ENCODE measurements at regions not wholly inside any gene's neighbourhood (a gene's known extent, or its start where the extent isn't known, plus 50 kb on each side); places are given as distances from the start of the nearest gene placed in this dataset.

DNA sequence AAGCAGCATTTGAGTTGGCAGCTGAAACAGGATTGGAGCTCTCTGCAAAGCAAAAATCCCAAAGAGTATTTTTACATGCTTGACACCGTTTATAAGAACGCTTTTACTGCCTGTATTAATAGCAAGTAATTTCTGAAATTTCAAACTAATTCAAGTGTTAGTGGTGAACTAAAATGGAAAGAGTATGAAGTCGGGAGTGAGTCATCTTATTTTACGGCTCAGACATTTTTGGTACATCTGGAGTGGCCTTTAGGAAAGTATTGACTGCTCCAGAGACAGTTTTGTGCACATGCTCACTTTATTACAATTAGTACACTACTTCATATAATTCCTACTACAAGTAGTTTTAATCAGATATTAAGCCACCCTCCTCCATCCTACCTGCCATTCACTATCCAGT, 167.4 kb downstream of the SLITRK6 start:
- no peak for DNase-seq (ENCODE audit: low read depth in 6 of 9, low spot score in 9 of 9)
- Histone ChIP-seq H3K27ac (ENCODE audit: low read depth in 1 of 2, low read length in 1 of 2) (no peak overlapping the region), H3K27me3 (ENCODE audit: control insufficient read depth in 2 of 2, insufficient read depth in 1 of 2, low read length in 1 of 2) (no peaks in the 10 kb centered on the region), H3K4me1 (ENCODE audit: control insufficient read depth in 2 of 2, insufficient read depth in 2 of 2, low read length in 2 of 2) (no peaks in the 10 kb centered on the region), H3K4me3 (ENCODE audit: low read length in 2 of 2) (no peak overlapping the region), H3K9me3 (ENCODE audit: control insufficient read depth in 2 of 2, insufficient read depth in 1 of 2, low read length in 1 of 2) (no peaks in the 10 kb centered on the region), H3K36me3 (ENCODE audit: control insufficient read depth in 2 of 2, insufficient read depth in 2 of 2, low read length in 1 of 2) (no peaks in the 10 kb centered on the region)
- 97% methylated on average over 4 of the region's 4 CpGs for whole genome bisulfite sequencing

DNA sequence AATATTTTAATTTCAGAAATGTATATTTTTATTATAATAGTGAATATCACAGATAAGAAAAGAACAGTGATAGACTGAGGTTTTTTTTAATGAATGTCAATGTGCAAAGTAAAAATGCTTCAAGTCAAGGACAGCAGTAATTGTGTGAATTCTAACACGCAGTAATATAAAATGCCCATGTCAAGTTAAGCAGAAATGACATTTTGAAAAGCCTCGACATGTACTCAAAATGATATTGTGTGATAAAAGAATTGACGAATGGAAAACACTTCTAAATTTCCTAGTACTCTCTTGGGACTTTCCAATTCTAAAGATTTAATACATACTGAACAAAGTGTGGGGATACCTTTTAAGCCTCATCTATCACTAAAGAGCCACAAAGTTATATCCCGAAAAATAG, 172.6 kb downstream of the SLITRK6 start:
- H3K9me3 ChIP-seq (ENCODE audit: control insufficient read depth in 2 of 2, insufficient read depth in 1 of 2, low read length in 1 of 2) = no peaks in the 10 kb centered on the region
- H3K27ac ChIP-seq (ENCODE audit: low read depth in 1 of 2, low read length in 1 of 2) = no peak overlapping the region
- DNase-seq (ENCODE audit: low read depth in 6 of 9, low spot score in 9 of 9) = no peak
- no peaks in the 10 kb centered on the region for H3K4me1 ChIP-seq (ENCODE audit: control insufficient read depth in 2 of 2, insufficient read depth in 2 of 2, low read length in 2 of 2)
- H3K27me3 ChIP-seq (ENCODE audit: control insufficient read depth in 2 of 2, insufficient read depth in 1 of 2, low read length in 1 of 2) = no peaks in the 10 kb centered on the region
- no peak overlapping the region for H3K4me3 ChIP-seq (ENCODE audit: low read length in 2 of 2)
- H3K36me3 ChIP-seq (ENCODE audit: control insufficient read depth in 2 of 2, insufficient read depth in 2 of 2, low read length in 1 of 2) = no peaks in the 10 kb centered on the region
- WGBS = 96% methylated on average over 4 of the region's 4 CpGs

DNA sequence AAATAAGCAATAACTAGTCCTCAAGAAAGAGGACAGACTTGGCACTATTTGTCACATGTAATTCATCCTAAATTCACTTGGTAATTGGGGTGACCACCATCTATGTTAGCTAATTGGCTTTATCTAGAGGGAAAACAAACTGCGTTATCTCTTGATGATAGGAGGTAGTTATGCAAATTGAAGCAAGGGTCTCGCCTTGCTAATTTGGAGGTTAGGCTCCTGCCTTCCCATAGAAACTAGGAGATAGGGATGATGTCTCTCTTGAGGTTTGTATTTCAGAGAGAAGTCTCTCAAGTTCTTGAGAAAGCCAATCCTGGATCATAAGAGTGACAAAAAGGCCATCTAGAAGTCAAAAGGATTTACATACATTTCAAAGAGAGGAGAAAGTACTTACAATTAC, 179.9 kb downstream of the SLITRK6 start:
- Histone ChIP-seq H3K27me3 (ENCODE audit: control insufficient read depth in 2 of 2, insufficient read depth in 1 of 2, low read length in 1 of 2) (no peaks in the 10 kb centered on the region), H3K4me1 (ENCODE audit: control insufficient read depth in 2 of 2, insufficient read depth in 2 of 2, low read length in 2 of 2) (no peaks in the 10 kb centered on the region), H3K9me3 (ENCODE audit: control insufficient read depth in 2 of 2, insufficient read depth in 1 of 2, low read length in 1 of 2) (no peaks in the 10 kb centered on the region), H3K4me3 (ENCODE audit: low read length in 2 of 2) (no peak overlapping the region), H3K27ac (ENCODE audit: low read depth in 1 of 2, low read length in 1 of 2) (no peak overlapping the region), H3K36me3 (ENCODE audit: control insufficient read depth in 2 of 2, insufficient read depth in 2 of 2, low read length in 1 of 2) (no peaks in the 10 kb centered on the region)
- DNase-seq (ENCODE audit: low read depth in 6 of 9, low spot score in 9 of 9) = no peak
- 95% methylated on average over 2 of the region's 2 CpGs for WGBS

DNA sequence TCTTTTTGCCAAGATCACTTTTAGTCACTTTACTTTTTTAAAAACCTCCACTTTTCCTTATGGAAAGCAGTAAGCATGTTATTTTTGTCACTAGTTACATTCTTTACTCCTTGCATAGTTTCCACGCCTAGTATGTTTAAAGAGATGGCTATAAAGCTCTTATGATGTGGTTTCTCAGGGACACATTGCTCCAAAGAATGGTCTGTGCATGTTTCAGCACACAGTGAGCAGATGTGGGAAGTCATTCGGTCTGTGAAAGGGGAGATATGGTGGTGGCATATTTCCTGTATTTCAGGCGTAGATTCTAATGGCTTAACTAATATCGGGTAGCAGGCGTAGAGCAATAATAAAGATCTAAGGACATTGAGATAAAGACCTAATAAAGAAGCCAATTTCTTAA, 180.7 kb downstream of the SLITRK6 start:
- Histone ChIP-seq H3K4me1 (ENCODE audit: control insufficient read depth in 2 of 2, insufficient read depth in 2 of 2, low read length in 2 of 2) (no peaks in the 10 kb centered on the region), H3K27ac (ENCODE audit: low read depth in 1 of 2, low read length in 1 of 2) (no peak overlapping the region), H3K4me3 (ENCODE audit: low read length in 2 of 2) (no peak overlapping the region), H3K27me3 (ENCODE audit: control insufficient read depth in 2 of 2, insufficient read depth in 1 of 2, low read length in 1 of 2) (no peaks in the 10 kb centered on the region), H3K36me3 (ENCODE audit: control insufficient read depth in 2 of 2, insufficient read depth in 2 of 2, low read length in 1 of 2) (no peaks in the 10 kb centered on the region), H3K9me3 (ENCODE audit: control insufficient read depth in 2 of 2, insufficient read depth in 1 of 2, low read length in 1 of 2) (no peaks in the 10 kb centered on the region)
- DNase-seq (ENCODE audit: low read depth in 6 of 9, low spot score in 9 of 9) = no peak
- 41% methylated on average over 5 of the region's 5 CpGs for WGBS

DNA sequence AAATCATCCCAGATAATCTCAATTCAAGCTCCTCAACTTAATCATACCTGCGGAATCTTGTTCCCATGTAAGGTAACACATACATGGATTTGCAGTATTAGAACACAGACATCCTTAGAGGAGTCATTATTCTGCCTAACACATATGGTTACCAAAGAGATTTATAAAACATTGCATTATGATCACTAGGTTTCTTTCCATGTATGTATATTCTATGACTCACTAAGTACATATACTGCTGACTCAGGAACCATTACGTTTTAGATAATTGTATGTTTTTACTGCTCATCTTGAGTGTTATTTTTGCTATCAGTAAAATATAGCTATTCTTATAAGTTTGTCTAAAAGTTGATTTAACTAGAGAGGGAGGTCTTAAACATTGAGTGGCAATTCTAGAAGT, 182.9 kb downstream of the SLITRK6 start:
- no peaks in the 10 kb centered on the region for H3K27me3 ChIP-seq (ENCODE audit: control insufficient read depth in 2 of 2, insufficient read depth in 1 of 2, low read length in 1 of 2)
- no peaks in the 10 kb centered on the region for H3K4me1 ChIP-seq (ENCODE audit: control insufficient read depth in 2 of 2, insufficient read depth in 2 of 2, low read length in 2 of 2)
- 97% methylated on average over 2 of the region's 2 CpGs for WGBS

DNA sequence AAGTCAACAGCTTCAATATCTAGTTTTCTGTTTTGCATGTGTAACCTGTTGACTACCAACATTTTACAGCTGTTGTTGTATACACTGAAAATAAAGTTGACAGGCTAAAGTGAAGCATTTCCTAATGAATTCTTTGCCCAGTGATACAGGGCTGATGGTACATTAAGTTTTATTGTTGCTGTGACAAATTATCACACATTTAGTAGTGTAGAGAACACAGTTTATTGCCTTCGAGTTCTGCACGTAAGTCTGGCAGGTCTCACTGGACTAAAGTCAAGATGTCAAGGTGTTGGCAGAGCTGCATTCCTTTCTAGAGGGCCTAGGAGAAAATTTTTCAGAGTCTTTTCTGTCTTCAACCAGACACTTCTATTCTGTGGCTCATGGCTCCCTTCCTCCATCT, 184.2 kb downstream of the SLITRK6 start:
- no peak overlapping the region for H3K4me3 ChIP-seq (ENCODE audit: low read length in 2 of 2)
- no peaks in the 10 kb centered on the region for H3K36me3 ChIP-seq (ENCODE audit: control insufficient read depth in 2 of 2, insufficient read depth in 2 of 2, low read length in 1 of 2)
- DNase-seq (ENCODE audit: low read depth in 6 of 9, low spot score in 9 of 9) = no peak
- H3K9me3 ChIP-seq (ENCODE audit: control insufficient read depth in 2 of 2, insufficient read depth in 1 of 2, low read length in 1 of 2) = no peaks in the 10 kb centered on the region
- 95% methylated on average over 2 of the region's 2 CpGs for WGBS
- H3K27me3 ChIP-seq (ENCODE audit: control insufficient read depth in 2 of 2, insufficient read depth in 1 of 2, low read length in 1 of 2) = no peaks in the 10 kb centered on the region
- no peaks in the 10 kb centered on the region for H3K4me1 ChIP-seq (ENCODE audit: control insufficient read depth in 2 of 2, insufficient read depth in 2 of 2, low read length in 2 of 2)
- H3K27ac ChIP-seq (ENCODE audit: low read depth in 1 of 2, low read length in 1 of 2) = no peak overlapping the region

More for the DNA sequence above, 182.9 kb downstream of the SLITRK6 start:
- Histone ChIP-seq H3K36me3 (ENCODE audit: control insufficient read depth in 2 of 2, insufficient read depth in 2 of 2, low read length in 1 of 2) (no peaks in the 10 kb centered on the region), H3K9me3 (ENCODE audit: control insufficient read depth in 2 of 2, insufficient read depth in 1 of 2, low read length in 1 of 2) (no peaks in the 10 kb centered on the region), H3K27ac (ENCODE audit: low read depth in 1 of 2, low read length in 1 of 2) (no peak overlapping the region), H3K4me3 (ENCODE audit: low read length in 2 of 2) (no peak overlapping the region)
- no peak for DNase-seq (ENCODE audit: low read depth in 6 of 9, low spot score in 9 of 9)

DNA sequence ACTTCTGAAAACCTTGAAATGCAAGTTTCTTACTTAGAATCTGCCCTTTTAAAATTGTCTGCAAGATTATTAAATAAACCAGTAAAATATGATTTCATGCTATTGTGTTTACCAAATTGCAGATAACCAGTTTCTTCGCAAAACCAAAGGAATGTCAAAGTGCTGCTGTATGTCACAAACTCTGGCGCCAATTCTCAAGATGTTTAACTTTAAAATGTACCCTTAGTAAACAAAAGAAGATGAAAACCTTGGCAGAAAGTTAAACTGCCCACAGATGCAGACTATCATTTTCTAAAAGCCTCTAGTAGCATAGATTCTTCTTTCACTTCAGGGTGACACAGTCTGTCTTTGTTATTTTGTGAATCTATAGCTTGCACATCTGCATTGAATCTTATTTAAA, 189.2 kb downstream of the SLITRK6 start:
- Histone ChIP-seq H3K4me3 (ENCODE audit: low read length in 2 of 2) (no peak overlapping the region), H3K36me3 (ENCODE audit: control insufficient read depth in 2 of 2, insufficient read depth in 2 of 2, low read length in 1 of 2) (no peaks in the 10 kb centered on the region), H3K9me3 (ENCODE audit: control insufficient read depth in 2 of 2, insufficient read depth in 1 of 2, low read length in 1 of 2) (no peaks in the 10 kb centered on the region), H3K27ac (ENCODE audit: low read depth in 1 of 2, low read length in 1 of 2) (no peak overlapping the region), H3K4me1 (ENCODE audit: control insufficient read depth in 2 of 2, insufficient read depth in 2 of 2, low read length in 2 of 2) (no peaks in the 10 kb centered on the region), H3K27me3 (ENCODE audit: control insufficient read depth in 2 of 2, insufficient read depth in 1 of 2, low read length in 1 of 2) (no peaks in the 10 kb centered on the region)
- WGBS = 95% methylated on average over 2 of the region's 2 CpGs
- DNase-seq (ENCODE audit: low read depth in 6 of 9, low spot score in 9 of 9) = no peak

DNA sequence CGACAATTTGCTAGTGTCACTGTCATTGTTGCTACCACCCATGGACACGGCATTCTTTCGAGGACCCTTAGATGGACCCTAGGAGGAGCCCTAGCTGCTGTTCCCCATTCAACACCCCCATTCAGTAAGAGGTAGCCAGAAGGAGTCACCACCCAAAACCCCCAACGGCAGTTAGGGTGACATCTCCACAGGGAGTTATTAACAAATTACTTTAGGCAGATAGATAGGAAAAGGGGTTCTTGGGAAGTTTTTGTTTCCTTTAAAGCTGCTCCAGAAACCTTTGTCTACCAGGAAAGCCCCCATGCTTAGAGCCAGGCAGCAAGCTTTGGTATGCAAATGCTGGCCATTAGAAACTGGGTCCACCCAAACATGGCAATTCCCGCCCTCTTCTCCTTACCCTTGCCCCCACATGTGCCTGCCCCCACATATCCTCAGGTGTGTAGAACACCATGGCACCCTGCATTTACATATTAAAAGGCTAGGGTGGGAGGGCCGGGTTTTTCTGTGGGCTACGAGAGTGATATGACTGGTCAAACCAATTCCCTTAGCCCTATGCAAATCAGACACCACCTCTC, 190.9 kb downstream of the SLITRK6 start:
- Histone ChIP-seq H3K27me3 (ENCODE audit: control insufficient read depth in 2 of 2, insufficient read depth in 1 of 2, low read length in 1 of 2) (no peaks in the 10 kb centered on the region), H3K36me3 (ENCODE audit: control insufficient read depth in 2 of 2, insufficient read depth in 2 of 2, low read length in 1 of 2) (no peaks in the 10 kb centered on the region), H3K27ac (ENCODE audit: low read depth in 1 of 2, low read length in 1 of 2) (no peak overlapping the region), H3K9me3 (ENCODE audit: control insufficient read depth in 2 of 2, insufficient read depth in 1 of 2, low read length in 1 of 2) (no peaks in the 10 kb centered on the region), H3K4me1 (ENCODE audit: control insufficient read depth in 2 of 2, insufficient read depth in 2 of 2, low read length in 2 of 2) (no peaks in the 10 kb centered on the region), H3K4me3 (ENCODE audit: low read length in 2 of 2) (no peak overlapping the region)
- WGBS = 91% methylated on average over 7 of the region's 7 CpGs
- no peak for DNase-seq (ENCODE audit: low read depth in 6 of 9, low spot score in 9 of 9)

DNA sequence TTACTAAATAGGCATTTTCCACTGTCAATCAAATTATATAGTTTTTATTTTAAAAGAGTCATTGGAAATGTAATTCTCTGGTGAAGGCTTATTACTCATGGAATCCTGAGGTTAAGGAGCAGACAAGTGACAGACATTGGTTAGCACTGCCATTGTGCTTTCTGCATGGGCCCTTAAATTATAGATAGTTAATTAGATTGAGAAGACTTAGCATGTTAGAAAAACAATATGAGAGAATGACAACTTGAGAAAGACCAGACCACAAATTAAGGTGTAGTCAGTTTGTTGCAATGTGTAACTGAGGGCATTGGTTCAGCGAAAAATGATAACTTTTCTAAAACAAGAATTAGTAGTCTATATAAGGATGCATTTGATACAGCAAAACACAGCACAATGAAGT, 195.5 kb downstream of the SLITRK6 start:
- no peak overlapping the region for H3K4me3 ChIP-seq (ENCODE audit: low read length in 2 of 2)
- DNase-seq (ENCODE audit: low read depth in 6 of 9, low spot score in 9 of 9) = no peak
- 97% methylated on average over 1 of the region's 1 CpG for WGBS
- H3K4me1 ChIP-seq (ENCODE audit: control insufficient read depth in 2 of 2, insufficient read depth in 2 of 2, low read length in 2 of 2) = no peaks in the 10 kb centered on the region
- no peaks in the 10 kb centered on the region for H3K9me3 ChIP-seq (ENCODE audit: control insufficient read depth in 2 of 2, insufficient read depth in 1 of 2, low read length in 1 of 2)
- no peaks in the 10 kb centered on the region for H3K36me3 ChIP-seq (ENCODE audit: control insufficient read depth in 2 of 2, insufficient read depth in 2 of 2, low read length in 1 of 2)
- H3K27me3 ChIP-seq (ENCODE audit: control insufficient read depth in 2 of 2, insufficient read depth in 1 of 2, low read length in 1 of 2) = no peaks in the 10 kb centered on the region
- no peak overlapping the region for H3K27ac ChIP-seq (ENCODE audit: low read depth in 1 of 2, low read length in 1 of 2)

DNA sequence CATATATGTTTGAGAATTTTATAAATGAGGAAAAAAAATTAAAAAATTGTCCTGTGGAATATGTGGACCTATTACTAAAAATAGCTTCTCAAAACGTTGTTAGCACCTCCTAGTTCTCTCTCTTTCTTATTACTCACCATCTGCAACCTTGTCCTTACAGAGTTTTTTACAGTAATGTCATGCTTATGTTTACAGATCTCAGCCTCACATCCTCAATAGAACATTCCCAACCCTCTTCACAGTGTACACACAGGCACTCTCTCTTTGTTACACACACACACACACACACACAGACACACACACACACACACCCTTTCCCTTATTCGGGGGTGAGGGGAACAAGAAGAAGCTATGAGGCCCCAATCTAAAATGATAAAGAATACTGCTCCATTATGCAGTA, 197.7 kb downstream of the SLITRK6 start:
- WGBS = 88% methylated on average over 2 of the region's 2 CpGs
- Histone ChIP-seq H3K9me3 (ENCODE audit: control insufficient read depth in 2 of 2, insufficient read depth in 1 of 2, low read length in 1 of 2) (no peaks in the 10 kb centered on the region), H3K36me3 (ENCODE audit: control insufficient read depth in 2 of 2, insufficient read depth in 2 of 2, low read length in 1 of 2) (no peaks in the 10 kb centered on the region), H3K4me3 (ENCODE audit: low read length in 2 of 2) (no peak overlapping the region), H3K4me1 (ENCODE audit: control insufficient read depth in 2 of 2, insufficient read depth in 2 of 2, low read length in 2 of 2) (no peaks in the 10 kb centered on the region), H3K27ac (ENCODE audit: low read depth in 1 of 2, low read length in 1 of 2) (no peak overlapping the region), H3K27me3 (ENCODE audit: control insufficient read depth in 2 of 2, insufficient read depth in 1 of 2, low read length in 1 of 2) (no peaks in the 10 kb centered on the region)
- DNase-seq (ENCODE audit: low read depth in 6 of 9, low spot score in 9 of 9) = no peak
